K562 (cell line): ENCODE measurements at regions not wholly inside any gene's neighbourhood (a gene's known extent, or its start where the extent isn't known, plus 50 kb on each side); places are given as distances from the start of the nearest gene placed in this dataset.

Source experiments
- ARID2 ChIP-seq: fragments of 450-650 bp; IDR thresholded peaks from 2 replicates; pipeline ENCODE4 v1.6.1; 2017; ENCODE audit warnings: antibody characterized with exemption, mild to moderate bottlenecking
- E2F3 ChIP-seq: fragments of 250-450 bp; sonication (Bioruptor Pico); IDR thresholded peaks from 2 replicates; pipeline ENCODE4 v1.4.0; 2020; ENCODE audit warnings: mild to moderate bottlenecking
- FOXK1 ChIP-seq: sonication (generic); formaldehyde crosslinking; IDR thresholded peaks from 2 replicates; pipeline ENCODE4 v1.8.0; 2022; ENCODE audit warnings: missing genetic modification reagents, mild to moderate bottlenecking, borderline replicate concordance
- NBN ChIP-seq: fragments of 450-650 bp; IDR thresholded peaks from 2 replicates; pipeline ENCODE4 v1.6.1; 2016; ENCODE audit warnings: low read depth, mild to moderate bottlenecking
- POLR3A ChIP-seq: IDR thresholded peaks from 2 replicates; pipeline ENCODE4 v1.6.1; 2011; ENCODE audit warnings: borderline replicate concordance, mild to moderate bottlenecking, moderate library complexity; ENCODE audit not compliant: insufficient read length, insufficient read depth; ENCODE audit errors: extremely low read depth
- RREB1 ChIP-seq: fragments of 250-450 bp; sonication (Bioruptor Pico); IDR thresholded peaks from 2 replicates; pipeline ENCODE4 v1.4.0; 2020
- ZBTB8A ChIP-seq: fragments of 450-650 bp; IDR thresholded peaks from 2 replicates; pipeline ENCODE4 v1.6.1; 2018; ENCODE audit warnings: mild to moderate bottlenecking, moderate library complexity; ENCODE audit not compliant: partially characterized antibody
- ZFP1 ChIP-seq: fragments of 450-650 bp; formaldehyde crosslinking; IDR thresholded peaks from 2 replicates; pipeline ENCODE4 v1.4.0; 2020; ENCODE audit warnings: mild to moderate bottlenecking, mixed read lengths
- ZNF121 ChIP-seq: sonication (generic); formaldehyde crosslinking; conservative IDR thresholded peaks from 2 replicates; pipeline ENCODE4 v1.8.0; 2022; ENCODE audit warnings: missing genetic modification reagents
- ZNF197 ChIP-seq: fragments of 200-800 bp; sonication (Bioruptor generic); IDR thresholded peaks from 2 replicates; pipeline ENCODE4 v1.6.1; 2016; ENCODE audit warnings: low read depth, missing genetic modification characterization, missing compliant biosample characterization
- ZNF57 ChIP-seq: fragments of 450-650 bp; formaldehyde crosslinking; IDR thresholded peaks from 2 replicates; pipeline ENCODE4 v1.4.0; 2020; ENCODE audit warnings: mild to moderate bottlenecking, moderate library complexity
- TF ChIP-seq, protein P1 (sequence below): fragments of 450-650 bp; formaldehyde crosslinking; IDR thresholded peaks from 2 replicates; pipeline ENCODE4 v1.4.0; 2020; ENCODE audit warnings: mild to moderate bottlenecking
- TF ChIP-seq, protein P2 (sequence below), 2 experiments: fragments of 450-650 bp; conservative IDR thresholded peaks; 2 replicates each; pipeline ENCODE4 v1.6.1; 2017; ENCODE audit warnings: mild to moderate bottlenecking in 2 of 2, moderate library complexity in 2 of 2

- TF ChIP-seq, protein P1, sequence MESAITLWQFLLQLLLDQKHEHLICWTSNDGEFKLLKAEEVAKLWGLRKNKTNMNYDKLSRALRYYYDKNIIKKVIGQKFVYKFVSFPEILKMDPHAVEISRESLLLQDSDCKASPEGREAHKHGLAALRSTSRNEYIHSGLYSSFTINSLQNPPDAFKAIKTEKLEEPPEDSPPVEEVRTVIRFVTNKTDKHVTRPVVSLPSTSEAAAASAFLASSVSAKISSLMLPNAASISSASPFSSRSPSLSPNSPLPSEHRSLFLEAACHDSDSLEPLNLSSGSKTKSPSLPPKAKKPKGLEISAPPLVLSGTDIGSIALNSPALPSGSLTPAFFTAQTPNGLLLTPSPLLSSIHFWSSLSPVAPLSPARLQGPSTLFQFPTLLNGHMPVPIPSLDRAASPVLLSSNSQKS (CRISPR knock-in tag), result no peak
- TF ChIP-seq E2F3 (CRISPR knock-in tag) (no peak), ARID2 (no peak), FOXK1 (CRISPR knock-in tag) (no peak), ZFP1 (CRISPR knock-in tag) (no peak), ZNF57 (CRISPR knock-in tag) (no peak), ZBTB8A (no peak), ZNF121 (CRISPR knock-in tag) (no peak), ZNF197 (no peak), RREB1 (CRISPR knock-in tag) (no peak), NBN (no peak), POLR3A (no peak)
- TF ChIP-seq, protein P2, sequence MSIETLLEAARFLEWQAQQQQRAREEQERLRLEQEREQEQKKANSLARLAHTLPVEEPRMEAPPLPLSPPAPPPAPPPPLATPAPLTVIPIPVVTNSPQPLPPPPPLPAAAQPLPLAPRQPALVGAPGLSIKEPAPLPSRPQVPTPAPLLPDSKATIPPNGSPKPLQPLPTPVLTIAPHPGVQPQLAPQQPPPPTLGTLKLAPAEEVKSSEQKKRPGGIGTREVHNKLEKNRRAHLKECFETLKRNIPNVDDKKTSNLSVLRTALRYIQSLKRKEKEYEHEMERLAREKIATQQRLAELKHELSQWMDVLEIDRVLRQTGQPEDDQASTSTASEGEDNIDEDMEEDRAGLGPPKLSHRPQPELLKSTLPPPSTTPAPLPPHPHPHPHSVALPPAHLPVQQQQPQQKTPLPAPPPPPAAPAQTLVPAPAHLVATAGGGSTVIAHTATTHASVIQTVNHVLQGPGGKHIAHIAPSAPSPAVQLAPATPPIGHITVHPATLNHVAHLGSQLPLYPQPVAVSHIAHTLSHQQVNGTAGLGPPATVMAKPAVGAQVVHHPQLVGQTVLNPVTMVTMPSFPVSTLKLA (conservative IDR thresholded peaks at IDR 0.05), result no peak
Observed at GRCh38 chr17:13984956-13985355, 84.3 kb upstream of the COX10 start (continued).
